ENCODE measurements at regions not wholly inside any gene's neighbourhood (a gene's known extent, or its start where the extent isn't known, plus 50 kb on each side); places are given as distances from the start of the nearest gene placed in this dataset.
"Not testable (repeated sequence)": the region's sequence is repeated elsewhere in the genome, so short reads cannot be mapped to it uniquely, and the experiment has no call there.

GRCh38 chr2:116911540-116911939 lies 903.0 kb upstream of the DDX18 start:
- FAIRE-seq, result no peak
- DNase-seq (ENCODE audit: insufficient read length, low spot score), result no peak

GRCh38 chr2:116915673-116916072 lies 898.8 kb upstream of the DDX18 start:
- DNase-seq (ENCODE audit: insufficient read length, low spot score) (no peak), FAIRE-seq (no peak)

- DNase-seq (ENCODE audit: insufficient read length, low spot score), result no peak
- FAIRE-seq, result no peak
These were observed 897.3 kb upstream of the DDX18 start for GRCh38 chr2:116917196-116917595.

GRCh38 chr2:116918574-116918973 lies 895.9 kb upstream of the DDX18 start:
- DNase-seq (ENCODE audit: insufficient read length, low spot score) (no peak), FAIRE-seq (no peak)

DNA sequence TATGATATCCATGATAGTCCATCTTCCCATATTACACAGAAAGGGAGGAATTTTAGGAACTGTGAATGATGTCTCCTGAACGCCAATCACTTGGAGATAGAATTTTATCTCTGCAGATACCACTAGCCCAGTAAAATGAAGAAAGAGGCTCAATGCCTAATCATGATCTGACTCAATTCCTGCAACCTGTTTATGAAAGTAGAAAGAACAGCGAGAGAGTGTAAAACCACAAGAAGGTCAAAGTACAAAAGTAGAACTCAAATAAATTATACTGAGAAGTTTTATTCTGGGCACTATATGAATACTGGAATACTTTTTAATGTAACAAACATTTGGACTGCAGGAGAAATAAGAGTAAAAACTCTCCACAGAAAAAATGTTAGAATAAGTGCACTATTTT lies 892.1 kb upstream of the DDX18 start:
- DNase-seq (ENCODE audit: insufficient read length, low spot score) (no peak), FAIRE-seq (no peak)

GRCh38 chr2:116924509-116924908 lies 890.0 kb upstream of the DDX18 start:
- FAIRE-seq, result no peak
- no peak for DNase-seq (ENCODE audit: insufficient read length, low spot score)

- no peak for DNase-seq (ENCODE audit: insufficient read length, low spot score)
- no peak for FAIRE-seq
These were observed 879.2 kb upstream of the DDX18 start for GRCh38 chr2:116935097-116935814.

DNA sequence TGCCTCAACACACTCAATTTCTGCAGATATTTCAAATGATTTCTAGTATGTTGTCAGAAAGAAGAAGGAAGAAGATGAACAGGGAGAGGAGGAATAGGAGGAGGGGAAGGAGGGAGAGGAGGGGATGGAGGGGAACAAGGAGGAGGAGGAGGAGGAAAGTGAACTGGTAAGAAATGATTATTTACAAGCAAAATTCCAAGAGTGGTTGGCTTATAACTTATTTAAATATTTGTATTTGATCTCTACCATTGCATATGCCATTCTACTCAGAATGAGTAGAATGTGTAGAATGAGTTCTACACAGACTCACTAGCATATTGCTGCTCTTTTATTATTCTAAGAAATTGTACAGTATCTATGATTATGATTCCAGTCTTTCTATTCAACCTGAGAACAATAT lies 866.2 kb upstream of the DDX18 start:
- FAIRE-seq, result no peak
- DNase-seq (ENCODE audit: insufficient read length, low spot score), result no peak

DNA sequence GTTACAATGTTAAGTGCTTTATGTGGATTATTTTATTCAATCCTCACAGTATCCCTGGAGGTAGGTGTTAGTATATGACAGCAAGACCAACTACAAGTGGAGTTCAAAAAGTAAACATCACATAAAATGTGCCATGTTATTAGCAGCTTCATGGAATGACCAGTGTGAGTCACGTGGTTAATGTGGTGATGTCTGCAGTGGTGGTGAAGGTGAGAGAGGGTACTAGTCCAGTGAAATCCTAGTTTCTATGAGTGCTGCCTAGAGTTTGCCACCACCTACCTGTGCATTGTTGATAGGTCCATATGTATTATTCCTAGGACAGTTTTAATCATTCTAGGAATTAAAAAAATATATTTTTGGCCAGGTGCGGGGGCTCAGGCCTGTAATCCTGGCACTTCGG lies 865.2 kb upstream of the DDX18 start:
- no peak for FAIRE-seq
- no peak for DNase-seq (ENCODE audit: insufficient read length, low spot score)

DNA sequence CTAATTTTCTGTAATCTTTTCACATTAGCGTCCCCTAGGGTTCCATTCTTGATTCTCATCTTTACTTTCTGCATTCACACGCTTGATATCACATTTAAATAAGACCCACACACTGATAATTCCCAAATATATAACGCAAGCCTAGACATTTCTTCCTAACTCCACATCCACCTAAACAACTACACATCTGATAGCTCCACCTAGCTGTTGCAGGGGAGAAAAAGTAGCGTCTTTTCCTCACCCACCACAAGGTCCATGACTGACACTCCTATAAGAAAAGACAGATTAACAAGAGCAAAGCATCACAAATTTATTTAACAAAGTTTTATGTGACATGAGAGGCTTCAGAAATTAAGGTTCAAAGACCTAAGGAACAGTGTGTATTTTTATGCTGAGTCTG lies 862.2 kb upstream of the DDX18 start:
- DNase-seq (ENCODE audit: insufficient read length, low spot score) (no peak), FAIRE-seq (no peak)

DNA sequence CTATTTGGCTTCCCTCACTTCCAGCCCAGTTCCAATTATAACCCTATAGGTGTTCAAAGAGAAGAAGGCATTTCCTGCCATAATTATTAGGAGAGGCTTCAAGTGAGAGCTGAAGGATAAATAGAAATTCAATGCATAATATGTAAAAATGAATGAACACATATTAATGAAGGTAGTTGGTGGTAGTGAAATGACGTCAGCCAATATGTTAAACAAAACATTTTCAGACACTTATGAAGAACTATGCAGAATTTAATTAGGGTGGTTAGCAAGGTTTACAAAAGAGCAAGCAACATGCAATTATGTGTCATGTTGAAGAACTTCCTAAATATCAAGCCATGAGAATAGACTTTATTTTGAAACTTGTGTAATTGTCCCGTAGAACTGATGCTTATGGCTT lies 858.8 kb upstream of the DDX18 start:
- FAIRE-seq, result no peak

GRCh38 chr2:116975608-116976007 lies 838.9 kb upstream of the DDX18 start:
- FAIRE-seq, result no peak
- no peak for DNase-seq (ENCODE audit: insufficient read length, low spot score)

More for the DNA sequence above, 858.8 kb upstream of the DDX18 start:
- no peak for DNase-seq (ENCODE audit: insufficient read length, low spot score)

DNA sequence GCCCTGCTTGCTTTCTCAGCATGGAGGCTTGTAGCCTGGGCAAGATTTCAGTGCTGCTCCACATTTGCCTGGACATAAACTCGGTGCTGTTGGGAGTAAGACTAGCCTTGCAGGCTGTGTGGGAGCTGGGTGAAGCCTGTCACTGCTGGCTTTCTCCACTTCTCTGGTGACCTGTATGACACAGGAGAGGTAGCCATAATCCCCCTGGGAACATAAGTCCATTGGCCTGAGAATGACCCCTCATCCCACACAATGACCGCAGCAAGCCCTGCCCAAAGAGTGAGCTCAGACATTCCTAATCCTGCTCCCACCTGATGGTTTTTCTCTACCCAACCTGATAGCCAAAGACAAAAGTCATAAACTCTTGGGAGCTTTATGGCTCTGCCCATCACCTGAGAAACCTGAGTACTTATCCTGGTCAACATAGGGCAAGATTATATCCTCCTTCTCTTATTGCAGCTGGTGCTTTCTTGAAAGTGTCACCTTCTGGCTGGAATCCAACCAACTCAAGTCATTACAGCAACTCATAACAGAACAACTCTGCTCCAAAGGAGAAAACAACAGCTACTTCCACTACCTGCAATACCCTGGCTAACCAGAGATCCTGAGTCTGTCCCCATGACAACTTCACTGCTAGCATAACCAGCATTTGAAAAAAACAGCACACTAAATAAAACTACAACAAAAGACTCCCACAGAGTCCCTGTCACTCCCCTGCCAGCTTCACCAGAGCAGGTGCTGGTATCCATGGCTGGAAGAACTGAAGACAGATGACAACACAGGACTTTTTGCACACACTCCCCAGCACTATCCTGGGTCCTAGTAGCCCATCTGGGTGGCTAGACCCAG lies 834.4 kb upstream of the DDX18 start:
- DNase-seq (ENCODE audit: insufficient read length, low spot score) (no peak), FAIRE-seq (no peak)

GRCh38 chr2:116987447-116987846 lies 827.0 kb upstream of the DDX18 start:
- no peak for FAIRE-seq

DNA sequence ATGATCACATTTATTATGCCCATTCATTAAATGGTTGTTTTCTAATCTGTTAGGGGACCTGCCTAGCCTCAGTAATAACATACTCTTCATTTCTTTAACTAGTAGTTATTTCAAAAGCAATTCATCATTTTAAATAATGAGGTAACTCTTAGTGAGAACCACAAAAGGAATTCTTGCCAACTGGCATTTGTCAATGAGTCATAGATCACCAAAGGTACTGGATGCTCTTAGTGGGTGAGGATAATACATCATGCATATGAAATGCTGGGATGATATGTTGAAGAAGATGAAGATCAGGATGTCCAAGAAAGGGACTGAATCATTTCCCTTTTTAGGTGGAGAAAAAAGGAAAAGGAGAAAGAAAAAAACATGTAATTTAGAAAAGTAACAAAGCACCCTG lies 826.2 kb upstream of the DDX18 start:
- FAIRE-seq (no peak), DNase-seq (ENCODE audit: insufficient read length, low spot score) (no peak)

More at GRCh38 chr2:116987447-116987846, 827.0 kb upstream of the DDX18 start:
- no peak for DNase-seq (ENCODE audit: insufficient read length, low spot score)

DNA sequence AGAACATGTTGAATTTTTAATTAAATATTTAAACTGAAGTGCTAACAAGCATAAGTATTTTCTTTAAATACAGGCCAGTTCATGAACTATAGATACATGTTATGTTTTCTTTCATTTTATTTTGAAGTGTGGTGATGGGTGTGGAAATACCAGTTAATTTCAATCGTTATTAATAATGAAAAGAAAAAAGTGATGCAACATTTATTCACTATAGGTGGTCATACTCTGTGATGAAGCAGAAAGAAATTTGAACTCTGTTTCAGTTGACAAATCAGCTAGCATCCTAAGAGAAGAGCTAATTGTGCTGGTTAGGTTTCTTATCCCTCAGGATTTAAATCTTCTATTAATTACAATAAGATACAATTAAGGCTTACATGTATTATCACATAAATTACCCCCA lies 795.1 kb upstream of the DDX18 start:
- DNase-seq (ENCODE audit: insufficient read length, low spot score) (no peak), FAIRE-seq (no peak)

GRCh38 chr2:117027646-117028045 lies 786.8 kb upstream of the DDX18 start:
- no peak for DNase-seq (ENCODE audit: insufficient read length, low spot score)
- FAIRE-seq, result no peak

DNA sequence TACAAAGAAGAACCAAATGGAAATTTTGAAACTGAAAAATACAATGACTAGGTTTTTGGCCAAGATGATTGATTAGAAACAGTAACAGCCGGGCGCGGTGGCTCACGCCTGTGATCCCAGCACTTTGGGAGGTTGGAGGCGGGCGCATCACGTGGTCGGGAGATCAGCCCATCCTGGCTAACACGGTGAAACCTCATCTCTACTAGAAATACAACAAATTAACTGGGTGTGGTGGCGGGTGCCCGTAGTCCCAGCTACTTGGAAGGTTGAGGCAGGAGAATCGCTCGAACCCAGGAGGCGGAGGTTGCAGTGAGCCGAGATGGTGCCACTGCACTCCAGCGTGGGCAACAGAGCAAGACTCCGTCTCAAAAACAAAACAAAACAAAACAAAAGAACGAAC lies 785.8 kb upstream of the DDX18 start:
- not testable (repeated sequence) for FAIRE-seq; DNase-seq (ENCODE audit: insufficient read length, low spot score)

- no peak for FAIRE-seq
These were observed 758.8 kb upstream of the DDX18 start for GRCh38 chr2:117055499-117056375.

DNA sequence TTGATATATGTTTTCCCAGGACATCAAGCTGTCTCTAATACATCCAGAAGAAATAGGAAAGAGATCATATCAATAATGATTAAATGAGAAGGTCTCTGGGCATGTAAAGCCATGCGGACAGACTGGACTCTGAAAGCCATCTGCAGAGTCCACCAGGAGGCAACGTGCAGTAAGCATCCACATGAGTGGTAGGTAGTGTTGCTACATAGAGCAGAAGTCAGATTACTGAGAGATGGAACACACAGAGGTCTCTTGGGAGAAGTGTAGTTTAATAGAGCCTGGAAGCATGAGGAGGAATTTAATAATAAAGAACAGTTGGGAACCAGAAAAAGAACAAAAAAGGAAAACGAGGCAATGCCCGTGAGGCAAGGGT lies 758.1 kb upstream of the DDX18 start:
- FAIRE-seq (no peak), DNase-seq (ENCODE audit: insufficient read length, low spot score) (no peak)

More at GRCh38 chr2:117055499-117056375, 758.8 kb upstream of the DDX18 start:
- no peak for DNase-seq (ENCODE audit: insufficient read length, low spot score)

DNA sequence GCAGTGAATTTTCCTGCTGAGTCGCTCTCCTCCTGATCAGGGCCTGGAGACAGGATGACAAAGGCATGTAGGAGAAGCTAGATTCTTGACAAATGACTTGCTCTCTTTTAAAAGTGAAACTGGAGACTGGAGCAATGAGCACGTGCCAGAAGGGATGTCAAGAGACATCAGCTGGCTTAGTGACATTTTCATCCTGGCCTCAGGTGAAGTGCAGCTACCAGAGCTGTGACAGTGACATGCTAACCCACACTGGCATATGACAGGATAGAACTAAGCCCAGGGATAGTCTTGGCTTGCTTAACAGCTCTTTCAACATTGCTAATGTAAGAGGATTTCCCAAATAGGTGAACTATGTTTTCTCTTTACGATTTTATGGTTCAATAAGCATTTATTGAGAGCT lies 757.5 kb upstream of the DDX18 start:
- DNase-seq (ENCODE audit: insufficient read length, low spot score) (no peak), FAIRE-seq (no peak)
